ENCODE measurements at regions not wholly inside any gene's neighbourhood (a gene's known extent, or its start where the extent isn't known, plus 50 kb on each side); places are given as distances from the start of the nearest gene placed in this dataset.

GRCh38 chr15:96625256-96625655, 294.8 kb downstream of the NR2F2 start:
- TF ChIP-seq CTCF (IDR thresholded peaks at IDR 0.05; ENCODE audit: low read depth, low read length) (no peak), EZH2phosphoT487 (IDR thresholded peaks at IDR 0.05; ENCODE audit: low read depth) (no peak)

All from OCI-LY3 (cell line).